GM23338 (cell line): ENCODE measurements at regions not wholly inside any gene's neighbourhood (a gene's known extent, or its start where the extent isn't known, plus 50 kb on each side); places are given as distances from the start of the nearest gene placed in this dataset.

Experiments
- ATAC-seq: fragments of 200-7000 bp; cut with Tn5 transposase; 3 replicates; pipeline ENCODE4 v1.9.1; 2020
- DNase-seq: peaks from one replicate; pipeline ENCODE4 v3.0.0-alpha.2; 2015; ENCODE audit warnings: low spot score
- H2AFZ ChIP-seq: fragments of 200-600 bp; sonication (generic); 2 replicates; pipeline ENCODE4 v1.8.0; 2016; ENCODE audit warnings: antibody characterized with exemption, mild to moderate bottlenecking, moderate library complexity
- H3F3A ChIP-seq: fragments of 200-600 bp; sonication (generic); replicated peaks from 2 replicates; pipeline ENCODE4 v1.8.0; 2017; ENCODE audit warnings: antibody characterized with exemption, mixed run types, low read depth
- H3K27ac ChIP-seq: fragments of 200-600 bp; sonication (generic); 2 replicates; pipeline ENCODE4 v1.6.1; 2016; ENCODE audit warnings: low read depth
- H3K27me3 ChIP-seq: fragments of 200-600 bp; sonication (generic); 2 replicates; pipeline ENCODE4 v1.8.0; 2016; ENCODE audit warnings: mild to moderate bottlenecking, mixed run types, moderate library complexity; ENCODE audit not compliant: insufficient read depth
- H3K36me3 ChIP-seq: fragments of 200-600 bp; sonication (generic); 2 replicates; pipeline ENCODE4 v1.8.0; 2016; ENCODE audit warnings: mild to moderate bottlenecking; ENCODE audit not compliant: insufficient read depth
- H3K4me1 ChIP-seq: fragments of 200-600 bp; sonication (generic); 2 replicates; pipeline ENCODE4 v1.8.0; 2016; ENCODE audit warnings: mild to moderate bottlenecking, moderate library complexity; ENCODE audit not compliant: insufficient read depth
- H3K4me2 ChIP-seq: fragments of 200-600 bp; sonication (generic); 2 replicates; pipeline ENCODE4 v1.7.1; 2017; ENCODE audit warnings: mixed run types
- H3K4me3 ChIP-seq: fragments of 200-600 bp; sonication (generic); 2 replicates; pipeline ENCODE4 v1.6.1; 2016; ENCODE audit warnings: mixed run types
- H3K79me2 ChIP-seq: fragments of 200-600 bp; sonication (generic); replicated peaks from 2 replicates; pipeline ENCODE4 v1.8.0; 2017; ENCODE audit warnings: mild to moderate bottlenecking; ENCODE audit not compliant: insufficient read depth
- H3K9me2 ChIP-seq: fragments of 200-600 bp; sonication (generic); 2 replicates; pipeline ENCODE4 v1.8.0; 2017; ENCODE audit not compliant: insufficient read depth
- H4K20me1 ChIP-seq: fragments of 200-600 bp; sonication (generic); replicated peaks from 2 replicates; pipeline ENCODE4 v1.8.0; 2017; ENCODE audit warnings: mild to moderate bottlenecking; ENCODE audit not compliant: insufficient read depth
- H3K27ac Mint-ChIP-seq: 2 replicates; pipeline ENCODE4 v1.8.0; 2020; ENCODE audit warnings: inconsistent platforms, mild to moderate bottlenecking, moderate library complexity, mixed read lengths
- H3K27me3 Mint-ChIP-seq: 3 replicates; pipeline ENCODE4 v1.8.0; 2022; ENCODE audit warnings: low read depth, mild to moderate bottlenecking, moderate library complexity, mixed read lengths, inconsistent platforms; ENCODE audit not compliant: insufficient read depth, poor library complexity
- H3K36me3 Mint-ChIP-seq: 3 replicates; pipeline ENCODE4 v1.8.0; 2021; ENCODE audit warnings: low read depth, mild to moderate bottlenecking, inconsistent platforms, moderate library complexity, mixed read lengths
- H3K4me1 Mint-ChIP-seq: 3 replicates; pipeline ENCODE4 v1.8.0; 2020; ENCODE audit warnings: mild to moderate bottlenecking, inconsistent platforms, mixed read lengths
- H3K4me3 Mint-ChIP-seq: 3 replicates; pipeline ENCODE4 v1.8.0; 2021; ENCODE audit warnings: moderate library complexity, mild to moderate bottlenecking, inconsistent platforms, mixed read lengths
- H3K9me3 Mint-ChIP-seq: 3 replicates; pipeline ENCODE4 v1.8.0; 2020; ENCODE audit warnings: moderate library complexity, mild to moderate bottlenecking, inconsistent platforms, mixed read lengths
- CREB1 ChIP-seq: fragments of 250-450 bp; sonication (Bioruptor Pico); IDR thresholded peaks from 2 replicates; pipeline ENCODE4 v1.5.0; 2020; ENCODE audit warnings: low read depth, mild to moderate bottlenecking, moderate library complexity
- EZH2 ChIP-seq: fragments of 200-600 bp; sonication (generic); IDR thresholded peaks from one replicate; pipeline ENCODE4 v1.8.0; 2017; ENCODE audit warnings: antibody characterized with exemption, mild to moderate bottlenecking, low read depth; ENCODE audit not compliant: unreplicated experiment
- EZH2phosphoT487 ChIP-seq: fragments of 200-600 bp; sonication (generic); IDR thresholded peaks from one replicate; pipeline ENCODE4 v1.8.1; 2018; ENCODE audit warnings: antibody characterized with exemption; ENCODE audit not compliant: unreplicated experiment
- JUNB ChIP-seq: IDR thresholded peaks from one replicate; pipeline ENCODE4 v1.6.1; 2016; ENCODE audit warnings: antibody characterized with exemption; ENCODE audit not compliant: unreplicated experiment
- NANOG ChIP-seq: IDR thresholded peaks from 2 replicates; pipeline ENCODE4 v1.6.1; 2016; ENCODE audit warnings: antibody characterized with exemption, borderline replicate concordance
- POLR2AphosphoS5 ChIP-seq: IDR thresholded peaks from 2 replicates; pipeline ENCODE4 v1.6.1; 2016; ENCODE audit warnings: antibody characterized with exemption, low read depth
- REST ChIP-seq: IDR thresholded peaks from one replicate; pipeline ENCODE4 v1.6.1; 2018; ENCODE audit warnings: antibody characterized with exemption; ENCODE audit not compliant: unreplicated experiment
- STAT1 ChIP-seq: IDR thresholded peaks from one replicate; pipeline ENCODE4 v1.6.1; 2016; ENCODE audit warnings: antibody characterized with exemption; ENCODE audit not compliant: unreplicated experiment
- TF ChIP-seq, protein P1 (sequence below): fragments of 250-450 bp; sonication (Bioruptor Pico); IDR thresholded peaks from 2 replicates; pipeline ENCODE4 v1.5.0; 2020; ENCODE audit warnings: mild to moderate bottlenecking, moderate library complexity
- TF ChIP-seq, protein P2 (sequence below), 2 experiments: fragments of 200-600 bp in 1 of 2; sonication (generic) in 1 of 2; conservative IDR thresholded peaks; 2 replicates each; pipeline versions ENCODE4 v1.5.1 to v1.6.1; 2016 to 2017; ENCODE audit warnings: antibody characterized with exemption in 2 of 2, low read depth in 2 of 2, mild to moderate bottlenecking in 2 of 2, moderate library complexity in 1 of 2
- TF ChIP-seq, protein P3 (sequence below): IDR thresholded peaks from 2 replicates; pipeline ENCODE4 v1.6.1; 2016; ENCODE audit warnings: antibody characterized with exemption

GRCh38 chr15:58277333-58277732, 139.2 kb downstream of the AQP9 start (continued):
- TF ChIP-seq, protein P1, sequence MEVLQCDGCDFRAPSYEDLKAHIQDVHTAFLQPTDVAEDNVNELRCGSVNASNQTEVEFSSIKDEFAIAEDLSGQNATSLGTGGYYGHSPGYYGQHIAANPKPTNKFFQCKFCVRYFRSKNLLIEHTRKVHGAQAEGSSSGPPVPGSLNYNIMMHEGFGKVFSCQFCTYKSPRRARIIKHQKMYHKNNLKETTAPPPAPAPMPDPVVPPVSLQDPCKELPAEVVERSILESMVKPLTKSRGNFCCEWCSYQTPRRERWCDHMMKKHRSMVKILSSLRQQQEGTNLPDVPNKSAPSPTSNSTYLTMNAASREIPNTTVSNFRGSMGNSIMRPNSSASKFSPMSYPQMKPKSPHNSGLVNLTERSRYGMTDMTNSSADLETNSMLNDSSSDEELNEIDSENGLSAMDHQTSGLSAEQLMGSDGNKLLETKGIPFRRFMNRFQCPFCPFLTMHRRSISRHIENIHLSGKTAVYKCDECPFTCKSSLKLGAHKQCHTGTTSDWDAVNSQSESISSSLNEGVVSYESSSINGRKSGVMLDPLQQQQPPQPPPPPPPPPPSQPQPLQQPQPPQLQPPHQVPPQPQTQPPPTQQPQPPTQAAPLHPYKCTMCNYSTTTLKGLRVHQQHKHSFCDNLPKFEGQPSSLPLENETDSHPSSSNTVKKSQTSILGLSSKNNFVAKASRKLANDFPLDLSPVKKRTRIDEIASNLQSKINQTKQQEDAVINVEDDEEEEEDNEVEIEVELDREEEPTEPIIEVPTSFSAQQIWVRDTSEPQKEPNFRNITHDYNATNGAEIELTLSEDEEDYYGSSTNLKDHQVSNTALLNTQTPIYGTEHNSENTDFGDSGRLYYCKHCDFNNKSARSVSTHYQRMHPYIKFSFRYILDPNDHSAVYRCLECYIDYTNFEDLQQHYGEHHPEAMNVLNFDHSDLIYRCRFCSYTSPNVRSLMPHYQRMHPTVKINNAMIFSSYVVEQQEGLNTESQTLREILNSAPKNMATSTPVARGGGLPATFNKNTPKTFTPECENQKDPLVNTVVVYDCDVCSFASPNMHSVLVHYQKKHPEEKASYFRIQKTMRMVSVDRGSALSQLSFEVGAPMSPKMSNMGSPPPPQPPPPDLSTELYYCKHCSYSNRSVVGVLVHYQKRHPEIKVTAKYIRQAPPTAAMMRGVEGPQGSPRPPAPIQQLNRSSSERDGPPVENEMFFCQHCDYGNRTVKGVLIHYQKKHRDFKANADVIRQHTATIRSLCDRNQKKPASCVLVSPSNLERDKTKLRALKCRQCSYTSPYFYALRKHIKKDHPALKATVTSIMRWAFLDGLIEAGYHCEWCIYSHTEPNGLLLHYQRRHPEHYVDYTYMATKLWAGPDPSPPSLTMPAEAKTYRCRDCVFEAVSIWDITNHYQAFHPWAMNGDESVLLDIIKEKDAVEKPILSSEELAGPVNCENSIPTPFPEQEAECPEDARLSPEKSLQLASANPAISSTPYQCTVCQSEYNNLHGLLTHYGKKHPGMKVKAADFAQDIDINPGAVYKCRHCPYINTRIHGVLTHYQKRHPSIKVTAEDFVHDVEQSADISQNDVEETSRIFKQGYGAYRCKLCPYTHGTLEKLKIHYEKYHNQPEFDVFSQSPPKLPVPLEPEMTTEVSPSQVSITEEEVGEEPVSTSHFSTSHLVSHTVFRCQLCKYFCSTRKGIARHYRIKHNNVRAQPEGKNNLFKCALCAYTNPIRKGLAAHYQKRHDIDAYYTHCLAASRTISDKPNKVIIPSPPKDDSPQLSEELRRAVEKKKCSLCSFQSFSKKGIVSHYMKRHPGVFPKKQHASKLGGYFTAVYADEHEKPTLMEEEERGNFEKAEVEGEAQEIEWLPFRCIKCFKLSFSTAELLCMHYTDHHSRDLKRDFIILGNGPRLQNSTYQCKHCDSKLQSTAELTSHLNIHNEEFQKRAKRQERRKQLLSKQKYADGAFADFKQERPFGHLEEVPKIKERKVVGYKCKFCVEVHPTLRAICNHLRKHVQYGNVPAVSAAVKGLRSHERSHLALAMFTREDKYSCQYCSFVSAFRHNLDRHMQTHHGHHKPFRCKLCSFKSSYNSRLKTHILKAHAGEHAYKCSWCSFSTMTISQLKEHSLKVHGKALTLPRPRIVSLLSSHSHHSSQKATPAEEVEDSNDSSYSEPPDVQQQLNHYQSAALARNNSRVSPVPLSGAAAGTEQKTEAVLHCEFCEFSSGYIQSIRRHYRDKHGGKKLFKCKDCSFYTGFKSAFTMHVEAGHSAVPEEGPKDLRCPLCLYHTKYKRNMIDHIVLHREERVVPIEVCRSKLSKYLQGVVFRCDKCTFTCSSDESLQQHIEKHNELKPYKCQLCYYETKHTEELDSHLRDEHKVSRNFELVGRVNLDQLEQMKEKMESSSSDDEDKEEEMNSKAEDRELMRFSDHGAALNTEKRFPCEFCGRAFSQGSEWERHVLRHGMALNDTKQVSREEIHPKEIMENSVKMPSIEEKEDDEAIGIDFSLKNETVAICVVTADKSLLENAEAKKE (CRISPR knock-in tag), result no peak
- TF ChIP-seq, protein P2, sequence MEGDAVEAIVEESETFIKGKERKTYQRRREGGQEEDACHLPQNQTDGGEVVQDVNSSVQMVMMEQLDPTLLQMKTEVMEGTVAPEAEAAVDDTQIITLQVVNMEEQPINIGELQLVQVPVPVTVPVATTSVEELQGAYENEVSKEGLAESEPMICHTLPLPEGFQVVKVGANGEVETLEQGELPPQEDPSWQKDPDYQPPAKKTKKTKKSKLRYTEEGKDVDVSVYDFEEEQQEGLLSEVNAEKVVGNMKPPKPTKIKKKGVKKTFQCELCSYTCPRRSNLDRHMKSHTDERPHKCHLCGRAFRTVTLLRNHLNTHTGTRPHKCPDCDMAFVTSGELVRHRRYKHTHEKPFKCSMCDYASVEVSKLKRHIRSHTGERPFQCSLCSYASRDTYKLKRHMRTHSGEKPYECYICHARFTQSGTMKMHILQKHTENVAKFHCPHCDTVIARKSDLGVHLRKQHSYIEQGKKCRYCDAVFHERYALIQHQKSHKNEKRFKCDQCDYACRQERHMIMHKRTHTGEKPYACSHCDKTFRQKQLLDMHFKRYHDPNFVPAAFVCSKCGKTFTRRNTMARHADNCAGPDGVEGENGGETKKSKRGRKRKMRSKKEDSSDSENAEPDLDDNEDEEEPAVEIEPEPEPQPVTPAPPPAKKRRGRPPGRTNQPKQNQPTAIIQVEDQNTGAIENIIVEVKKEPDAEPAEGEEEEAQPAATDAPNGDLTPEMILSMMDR (conservative IDR thresholded peaks at IDR 0.05; ENCODE audit: low read depth in 2 of 2), result no peak

- Histone ChIP-seq H3K27ac (no peak overlapping the region), H3K4me3 (no peak overlapping the region), H3K9me2 (no peaks in the 10 kb centered on the region), H3K79me2 (no peaks in the 10 kb centered on the region), H3K36me3 (no peaks in the 10 kb centered on the region), H3K4me1 (no peaks in the 10 kb centered on the region), H2AFZ (peak overlapping the region; percentile 88), H3K27me3 (no peaks in the 10 kb centered on the region), H4K20me1 (no peaks in the 10 kb centered on the region), H3K4me2 (no peak overlapping the region), H3F3A (no peaks in the 10 kb centered on the region)
- Mint-ChIP-seq H3K4me1 (peaks cover 15% of the 10 kb centered on the region), H3K4me3 (no peak overlapping the region), H3K36me3 (no peaks in the 10 kb centered on the region), H3K27ac (no peak overlapping the region), H3K27me3 (no peaks in the 10 kb centered on the region), H3K9me3 (no peaks in the 10 kb centered on the region)
- no peak for ATAC-seq
- DNase-seq, result no peak
- no peak for TF ChIP-seq CREB1
- no peak for TF ChIP-seq REST
- TF ChIP-seq JUNB, result no peak
- no peak for TF ChIP-seq EZH2
- no peak for TF ChIP-seq STAT1
- no peak for TF ChIP-seq NANOG
- TF ChIP-seq, protein P2 (conservative IDR thresholded peaks at IDR 0.05; ENCODE audit: low read depth in 2 of 2), result no peak
- TF ChIP-seq POLR2AphosphoS5, result no peak
- TF ChIP-seq EZH2phosphoT487, result no peak
- TF ChIP-seq, protein P3, sequence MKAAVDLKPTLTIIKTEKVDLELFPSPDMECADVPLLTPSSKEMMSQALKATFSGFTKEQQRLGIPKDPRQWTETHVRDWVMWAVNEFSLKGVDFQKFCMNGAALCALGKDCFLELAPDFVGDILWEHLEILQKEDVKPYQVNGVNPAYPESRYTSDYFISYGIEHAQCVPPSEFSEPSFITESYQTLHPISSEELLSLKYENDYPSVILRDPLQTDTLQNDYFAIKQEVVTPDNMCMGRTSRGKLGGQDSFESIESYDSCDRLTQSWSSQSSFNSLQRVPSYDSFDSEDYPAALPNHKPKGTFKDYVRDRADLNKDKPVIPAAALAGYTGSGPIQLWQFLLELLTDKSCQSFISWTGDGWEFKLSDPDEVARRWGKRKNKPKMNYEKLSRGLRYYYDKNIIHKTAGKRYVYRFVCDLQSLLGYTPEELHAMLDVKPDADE, result no peak
Measured at GRCh38 chr15:58279106-58279505, 140.9 kb downstream of the AQP9 start.
